ENCODE measurements at regions not wholly inside any gene's neighbourhood (a gene's known extent, or its start where the extent isn't known, plus 50 kb on each side); places are given as distances from the start of the nearest gene placed in this dataset.

DNA sequence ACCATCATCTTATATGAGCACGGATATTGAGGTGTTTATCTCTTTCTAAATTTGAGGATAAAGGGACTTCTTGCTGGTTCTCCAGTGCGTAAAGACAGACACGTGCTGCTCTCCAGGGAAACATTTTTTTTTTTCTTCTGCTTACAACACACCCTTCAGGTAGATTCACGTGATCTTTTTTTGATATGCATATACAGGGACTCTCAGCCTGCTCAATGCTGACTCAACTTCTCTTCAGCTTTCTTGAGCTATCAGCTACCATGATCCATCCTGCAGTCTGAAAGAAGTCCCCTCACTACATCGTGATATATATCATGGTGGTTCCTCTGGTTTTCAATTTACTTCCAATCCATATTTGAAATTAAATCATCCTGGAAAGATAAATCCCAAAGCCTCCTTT is 87.1 kb upstream of the SLITRK3 start:
- in situ Hi-C loops (cut with HindIII; ENCODE audit: low sequenced_read_pairs): no loop called here
- no peak overlapping the region for H3K4me3 ChIP-seq (ENCODE audit: low read depth, low read length)
- no peak for DNase-seq (ENCODE audit: low read depth)
- TF ChIP-seq, protein P1, sequence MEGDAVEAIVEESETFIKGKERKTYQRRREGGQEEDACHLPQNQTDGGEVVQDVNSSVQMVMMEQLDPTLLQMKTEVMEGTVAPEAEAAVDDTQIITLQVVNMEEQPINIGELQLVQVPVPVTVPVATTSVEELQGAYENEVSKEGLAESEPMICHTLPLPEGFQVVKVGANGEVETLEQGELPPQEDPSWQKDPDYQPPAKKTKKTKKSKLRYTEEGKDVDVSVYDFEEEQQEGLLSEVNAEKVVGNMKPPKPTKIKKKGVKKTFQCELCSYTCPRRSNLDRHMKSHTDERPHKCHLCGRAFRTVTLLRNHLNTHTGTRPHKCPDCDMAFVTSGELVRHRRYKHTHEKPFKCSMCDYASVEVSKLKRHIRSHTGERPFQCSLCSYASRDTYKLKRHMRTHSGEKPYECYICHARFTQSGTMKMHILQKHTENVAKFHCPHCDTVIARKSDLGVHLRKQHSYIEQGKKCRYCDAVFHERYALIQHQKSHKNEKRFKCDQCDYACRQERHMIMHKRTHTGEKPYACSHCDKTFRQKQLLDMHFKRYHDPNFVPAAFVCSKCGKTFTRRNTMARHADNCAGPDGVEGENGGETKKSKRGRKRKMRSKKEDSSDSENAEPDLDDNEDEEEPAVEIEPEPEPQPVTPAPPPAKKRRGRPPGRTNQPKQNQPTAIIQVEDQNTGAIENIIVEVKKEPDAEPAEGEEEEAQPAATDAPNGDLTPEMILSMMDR (IDR thresholded peaks at IDR 0.05; ENCODE audit: low read depth, low read length, missing control alignments): no peak

DNA sequence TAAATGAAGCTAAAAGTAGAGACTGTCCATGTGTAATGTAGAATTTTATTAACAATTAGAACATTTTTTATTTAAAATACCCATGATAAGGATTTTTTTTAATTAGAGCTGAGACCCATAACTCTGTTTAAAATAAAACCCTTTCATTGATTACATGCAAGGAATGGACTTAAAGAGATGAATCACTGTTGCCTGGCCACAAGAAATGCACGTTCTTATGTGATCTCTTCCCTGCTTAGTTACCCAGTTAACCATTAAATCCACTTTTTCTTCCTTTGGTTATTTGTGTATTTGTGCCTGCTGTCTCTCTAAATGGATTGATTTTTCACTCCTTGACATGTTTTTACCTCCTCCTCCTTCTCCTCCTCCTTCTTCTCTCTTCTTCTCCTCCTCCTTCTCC is 83.3 kb upstream of the SLITRK3 start:
- peak; percentile 4 for DNase-seq (ENCODE audit: low read depth)
- H3K4me3 ChIP-seq (ENCODE audit: low read depth, low read length): no peak overlapping the region
- in situ Hi-C loops (cut with HindIII; ENCODE audit: low sequenced_read_pairs): no loop called here
- TF ChIP-seq, protein P1 (IDR thresholded peaks at IDR 0.05; ENCODE audit: low read depth, low read length, missing control alignments): no peak

DNA sequence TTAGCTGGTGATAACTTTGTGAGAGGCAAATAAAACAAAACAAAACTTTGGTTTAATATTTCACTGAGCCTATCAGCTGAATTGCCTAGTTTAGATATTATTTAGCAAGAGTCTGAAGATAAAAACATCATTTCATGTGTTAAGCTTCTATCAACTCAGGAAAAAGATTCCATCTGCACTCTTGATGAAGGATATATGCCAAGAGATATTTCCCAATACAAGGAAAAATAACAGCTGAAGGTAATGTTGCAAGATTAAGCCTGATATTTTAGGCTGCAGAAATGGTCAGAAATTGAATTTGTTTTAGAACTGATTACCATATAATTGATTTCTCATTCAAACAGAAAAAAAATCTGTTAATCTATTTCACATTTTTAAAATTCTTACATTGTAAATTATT is 77.2 kb upstream of the SLITRK3 start:
- TF ChIP-seq, protein P1 (IDR thresholded peaks at IDR 0.05; ENCODE audit: low read depth, low read length, missing control alignments): no peak
- no peak overlapping the region for H3K4me3 ChIP-seq (ENCODE audit: low read depth, low read length)
- in situ Hi-C loops (cut with HindIII; ENCODE audit: low sequenced_read_pairs): no loop called here
- DNase-seq (ENCODE audit: low read depth): no peak

DNA sequence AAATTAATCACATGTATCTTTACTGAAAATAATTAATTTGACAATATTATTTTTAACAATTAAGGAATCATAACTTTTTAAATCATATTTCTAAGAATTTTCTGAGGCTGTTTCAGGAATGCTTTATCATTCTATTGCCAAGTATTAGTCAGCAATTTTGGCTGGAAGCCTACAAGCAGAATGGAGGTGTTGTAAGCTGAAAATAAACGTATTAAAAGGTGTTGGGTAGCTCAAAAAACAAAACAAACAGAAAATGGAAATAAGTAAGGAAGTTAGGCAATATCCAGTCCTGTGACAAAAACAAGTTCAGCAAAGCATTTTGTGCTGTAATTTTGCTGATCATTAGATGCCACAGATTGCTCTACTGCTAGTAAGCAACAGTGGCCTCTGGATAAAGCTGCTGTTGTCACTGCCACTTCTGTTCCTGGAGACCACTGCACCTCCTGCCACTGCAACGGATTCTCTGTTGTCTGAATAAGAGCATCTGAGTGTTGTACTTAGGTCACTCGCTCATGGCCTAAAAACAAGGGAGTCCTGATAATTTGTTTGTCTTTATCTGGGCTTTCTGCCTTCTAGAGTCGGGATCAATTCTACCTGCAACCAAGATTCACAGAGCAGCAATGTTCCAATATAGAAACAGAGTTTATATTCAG is 63.5 kb upstream of the SLITRK3 start:
- peak; percentile 53 for DNase-seq (ENCODE audit: low read depth)

DNA sequence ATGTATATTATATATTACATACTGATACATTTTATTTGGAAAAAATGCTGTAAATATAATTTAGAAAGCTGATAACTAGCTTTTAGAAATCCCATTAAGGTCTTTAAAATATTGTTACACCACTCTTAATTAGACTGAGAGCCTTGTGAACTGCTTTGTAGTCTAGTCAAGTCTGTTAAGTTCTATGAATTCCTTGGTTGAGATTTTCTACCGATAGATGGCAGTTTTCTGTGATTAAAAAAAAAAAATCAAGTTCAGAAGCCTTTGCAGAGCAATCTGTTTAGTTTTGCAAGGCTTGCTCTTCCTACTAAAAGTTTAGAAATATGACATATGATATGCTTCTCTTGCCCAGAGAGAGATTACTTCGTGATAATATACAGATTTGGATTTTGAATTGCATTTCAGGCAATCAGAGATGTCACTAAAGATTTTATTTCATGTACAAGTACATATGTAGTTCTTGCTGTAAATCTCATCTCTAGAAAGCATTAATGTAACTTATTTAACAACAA is 60.4 kb upstream of the SLITRK3 start:
- TF ChIP-seq, protein P1 (IDR thresholded peaks at IDR 0.05; ENCODE audit: low read depth, low read length, missing control alignments): no peak
- no peak for DNase-seq (ENCODE audit: low read depth)
- H3K4me3 ChIP-seq (ENCODE audit: low read depth, low read length): no peak overlapping the region
- in situ Hi-C loops (cut with HindIII; ENCODE audit: low sequenced_read_pairs): no loop called here

More for the DNA sequence above, 63.5 kb upstream of the SLITRK3 start:
- no peak overlapping the region for H3K4me3 ChIP-seq (ENCODE audit: low read depth, low read length)
- in situ Hi-C loops (cut with HindIII; ENCODE audit: low sequenced_read_pairs): no loop called here
- TF ChIP-seq, protein P1 (IDR thresholded peaks at IDR 0.05; ENCODE audit: low read depth, low read length, missing control alignments): no peak

DNA sequence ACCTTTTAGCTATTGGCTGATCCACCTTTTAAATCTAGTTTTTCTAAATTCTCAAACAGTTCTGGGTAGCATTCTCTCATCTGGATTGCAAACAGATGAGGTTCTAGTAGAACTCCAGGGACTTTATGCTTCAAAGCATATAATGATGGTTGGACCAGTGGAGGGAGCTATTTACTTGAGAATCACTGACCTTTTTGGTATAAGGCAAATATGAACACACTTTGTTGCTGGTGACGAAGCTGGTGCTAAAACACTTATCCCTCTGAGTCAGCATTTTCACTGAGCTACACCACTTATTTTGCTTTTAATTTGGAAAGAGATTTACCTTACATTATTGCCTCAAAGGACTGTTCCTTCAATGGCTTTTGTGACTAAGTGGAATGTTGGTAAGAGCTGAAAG is 58.6 kb upstream of the SLITRK3 start:
- no peak for DNase-seq (ENCODE audit: low read depth)
- H3K4me3 ChIP-seq (ENCODE audit: low read depth, low read length): no peak overlapping the region
- TF ChIP-seq, protein P1 (IDR thresholded peaks at IDR 0.05; ENCODE audit: low read depth, low read length, missing control alignments): no peak
- in situ Hi-C loops (cut with HindIII; ENCODE audit: low sequenced_read_pairs): no loop called here

All from astrocyte of the cerebellum (primary cell).